HG03457 (cell line): ENCODE measurements at regions not wholly inside any gene's neighbourhood (a gene's known extent, or its start where the extent isn't known, plus 50 kb on each side); places are given as distances from the start of the nearest gene placed in this dataset.

Experiments
- ATAC-seq: cut with Tn5 transposase; IDR thresholded peaks from one replicate; pipeline ENCODE4 v1.9.1; 2021; ENCODE audit warnings: moderate number of reproducible peaks; ENCODE audit not compliant: unreplicated experiment

GRCh38 chr5:119991625-119992024 lies 362.3 kb downstream of the FAM170A start:
- no peak for ATAC-seq

- ATAC-seq = no peak
These were observed 366.8 kb downstream of the FAM170A start for GRCh38 chr5:119996128-119996527.

DNA sequence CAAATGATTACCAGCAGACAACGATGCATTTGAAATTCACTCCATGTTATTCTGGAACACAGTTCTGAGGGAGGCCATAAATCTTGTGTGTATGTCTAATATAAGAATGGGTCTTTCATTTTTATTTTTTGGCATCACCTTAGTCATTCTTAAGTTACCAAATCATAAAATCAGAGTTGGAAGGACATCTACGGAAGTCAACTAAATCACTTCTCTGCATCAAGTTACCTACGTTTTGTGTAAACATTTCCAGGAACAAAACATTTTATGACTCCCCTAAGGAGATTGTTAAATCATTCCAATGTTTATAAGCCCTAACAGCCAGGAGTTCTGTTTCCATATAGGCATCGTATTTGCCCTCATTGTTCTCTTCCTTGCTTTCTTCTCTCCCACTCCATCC lies 378.2 kb downstream of the FAM170A start:
- ATAC-seq = no peak

DNA sequence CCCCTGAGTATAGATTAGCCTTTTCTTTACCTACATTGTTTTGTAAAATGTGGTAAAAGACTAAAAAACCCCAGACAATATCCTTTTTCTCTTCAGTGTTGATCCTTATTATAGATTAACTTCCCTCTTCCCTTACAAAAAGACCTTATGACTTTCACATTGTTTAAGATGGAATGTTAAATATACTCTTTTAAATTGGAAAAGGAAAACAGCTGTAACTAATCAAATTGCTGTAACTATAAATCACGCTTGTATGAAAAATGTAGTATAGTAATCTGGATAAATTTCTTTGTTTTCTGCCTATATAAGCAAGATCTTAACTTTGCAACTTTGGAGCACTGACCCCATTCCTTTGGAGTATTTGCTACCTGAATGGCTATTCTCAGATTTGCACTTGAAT lies 383.1 kb downstream of the FAM170A start:
- ATAC-seq = no peak

- no peak for ATAC-seq
These were observed 385.2 kb downstream of the FAM170A start for GRCh38 chr5:120014535-120014934.

- no peak for ATAC-seq
These were observed 387.5 kb downstream of the FAM170A start for GRCh38 chr5:120016717-120017382.

- ATAC-seq = no peak
These were observed 388.2 kb downstream of the FAM170A start for GRCh38 chr5:120017513-120017912.

DNA sequence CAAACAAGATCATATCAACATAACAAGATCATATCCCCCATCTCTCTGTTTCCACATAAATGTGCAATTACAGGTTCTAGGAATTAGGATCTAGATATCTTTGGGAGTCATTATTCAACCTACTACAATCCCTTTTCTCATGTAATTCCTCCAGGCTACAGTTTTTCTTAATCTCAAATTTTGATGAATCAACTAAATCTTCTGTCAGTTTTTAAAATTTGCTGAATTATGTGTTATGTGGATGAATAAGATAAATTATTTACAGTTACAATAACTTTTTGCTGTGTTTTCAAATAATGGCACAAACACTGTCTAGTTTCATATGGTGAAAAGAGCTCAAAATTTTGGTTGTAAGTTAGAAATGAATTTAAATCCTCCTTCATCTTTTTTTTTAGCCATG lies 405.8 kb downstream of the FAM170A start:
- ATAC-seq = no peak

DNA sequence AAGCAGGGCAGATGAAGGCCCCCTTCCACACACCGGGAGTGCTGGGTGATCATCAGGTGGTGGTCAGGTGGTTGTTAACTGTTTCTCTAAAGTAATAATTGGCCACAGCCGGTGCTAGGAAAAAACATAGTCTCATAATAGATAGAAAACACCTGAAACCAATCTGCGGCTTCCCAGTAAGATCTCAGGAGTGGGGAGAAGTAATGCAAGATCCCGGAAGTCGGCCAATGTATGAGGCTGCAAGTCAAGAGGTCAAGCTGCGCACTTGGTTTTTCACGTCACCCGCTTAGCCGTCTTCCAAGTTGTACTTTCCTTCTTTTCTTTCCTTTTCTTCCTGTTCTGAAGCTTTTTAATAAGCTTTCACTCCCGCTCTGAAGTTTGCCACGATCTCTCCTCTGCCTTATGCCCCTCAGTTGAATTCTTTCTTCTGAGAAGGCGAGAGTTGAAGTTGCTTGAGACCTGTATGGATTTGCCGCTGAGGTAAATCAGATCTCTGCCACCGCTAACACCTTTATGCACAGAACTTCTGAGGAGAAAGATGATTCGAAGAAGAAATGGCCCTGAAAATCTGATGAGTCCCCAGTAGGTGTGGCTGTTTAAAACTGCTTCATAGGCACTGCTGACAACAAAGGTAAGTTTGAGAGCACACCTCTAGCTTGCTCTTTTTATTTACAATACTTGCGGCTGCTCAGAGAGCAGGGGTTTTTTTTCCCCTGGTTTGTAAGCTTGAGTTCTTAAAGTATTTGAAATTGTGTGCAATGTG lies 406.6 kb downstream of the FAM170A start:
- no peak for ATAC-seq

DNA sequence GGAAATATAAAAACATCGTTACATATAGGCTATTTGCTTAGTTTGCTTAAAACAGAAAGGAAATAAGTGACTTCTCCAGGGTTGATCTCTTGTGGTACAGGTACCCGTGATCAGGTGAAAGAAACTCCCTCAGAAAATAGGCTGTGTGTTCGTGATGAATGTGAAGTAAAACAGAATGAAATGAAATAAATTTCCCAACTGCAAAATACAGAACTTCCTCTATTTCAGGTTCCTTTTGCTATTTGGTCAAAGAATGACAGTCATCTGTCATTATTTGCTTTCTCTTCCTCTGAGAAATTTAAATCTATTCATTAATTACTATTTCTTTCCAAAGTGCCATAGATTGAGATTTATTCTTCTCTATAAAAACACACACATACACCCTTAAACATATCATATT lies 408.1 kb downstream of the FAM170A start:
- no peak for ATAC-seq

GRCh38 chr5:120039111-120039510 lies 409.8 kb downstream of the FAM170A start:
- no peak for ATAC-seq

DNA sequence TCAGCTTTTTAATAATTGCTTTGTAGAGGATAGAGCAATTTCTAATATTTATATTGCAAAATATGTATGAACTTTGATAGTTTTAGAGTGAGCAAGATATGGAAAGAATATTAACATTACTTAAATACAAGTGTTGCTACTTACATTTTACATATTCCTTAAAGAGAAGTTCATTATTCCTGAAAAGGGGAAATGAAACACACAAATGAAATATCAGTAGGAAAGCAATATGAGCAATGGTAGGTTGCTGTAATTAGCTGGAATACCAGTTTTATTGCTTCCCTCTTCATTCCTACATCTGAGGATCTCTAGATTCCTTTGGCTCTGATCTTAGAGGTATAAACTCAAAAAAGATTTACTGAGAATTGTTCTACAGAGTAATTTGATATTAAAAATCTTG lies 414.1 kb downstream of the FAM170A start:
- no peak for ATAC-seq

- ATAC-seq = no peak
These were observed 410.9 kb upstream of the PRR16 start for GRCh38 chr5:120052916-120053828.

GRCh38 chr5:120053841-120054240 lies 410.3 kb upstream of the PRR16 start:
- ATAC-seq = no peak

DNA sequence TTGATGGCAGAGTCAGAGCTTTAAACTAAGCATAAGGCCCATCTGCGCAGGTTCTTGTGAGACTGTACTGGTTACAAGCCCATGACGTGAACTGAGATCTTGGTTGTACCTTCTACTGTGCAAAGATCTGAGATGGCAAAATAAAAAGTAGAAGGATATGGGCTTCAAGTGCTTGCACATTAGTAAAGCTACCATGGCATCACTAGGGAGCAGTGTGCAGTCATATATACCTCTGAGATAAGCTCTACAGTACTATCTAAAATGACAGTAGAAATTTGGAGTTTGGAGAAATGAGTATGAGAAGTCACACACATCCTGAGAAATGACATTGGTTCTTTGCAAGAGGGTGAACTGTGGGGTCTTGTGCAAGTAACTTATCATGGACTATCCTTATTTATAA lies 408.2 kb upstream of the PRR16 start:
- no peak for ATAC-seq

DNA sequence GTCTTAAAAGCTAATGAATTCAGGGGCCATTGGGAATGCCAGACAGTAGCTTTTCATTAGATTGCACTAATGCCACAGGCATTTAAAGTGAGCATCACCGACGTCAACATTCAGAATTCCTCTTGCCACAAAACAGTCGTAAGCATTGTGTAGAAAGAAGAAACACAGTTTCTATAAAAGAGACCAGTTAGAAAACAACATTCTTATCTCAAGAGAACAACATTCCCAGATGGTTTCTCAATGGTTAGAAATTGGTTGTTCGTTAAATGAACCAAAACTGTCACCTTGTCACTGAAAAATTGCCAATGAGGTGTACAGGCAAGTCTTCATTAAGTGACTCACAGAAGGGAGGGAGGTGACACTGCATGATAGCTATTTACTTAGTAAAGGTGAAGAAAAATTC lies 401.6 kb upstream of the PRR16 start:
- no peak for ATAC-seq

- ATAC-seq = no peak
These were observed 391.9 kb upstream of the PRR16 start for GRCh38 chr5:120072068-120072761.

DNA sequence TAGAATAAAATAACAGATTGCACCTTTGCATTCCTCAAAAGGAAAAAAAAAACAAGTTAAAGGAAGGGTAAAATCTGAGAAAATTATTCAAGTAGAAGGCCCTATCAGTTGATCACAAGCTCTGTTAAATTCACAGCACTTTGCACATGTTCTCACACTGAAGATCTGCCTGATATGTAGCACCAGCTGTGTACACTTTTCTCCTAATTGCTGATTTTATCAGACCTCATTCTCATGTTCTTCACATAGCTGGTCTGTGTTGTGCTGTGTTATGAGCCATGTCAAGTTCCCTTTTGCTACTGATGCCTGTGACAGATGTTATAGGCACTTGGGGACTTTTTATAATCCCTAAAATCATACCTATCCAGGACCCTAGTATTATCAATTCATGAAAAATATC lies 390.4 kb upstream of the PRR16 start:
- no peak for ATAC-seq

DNA sequence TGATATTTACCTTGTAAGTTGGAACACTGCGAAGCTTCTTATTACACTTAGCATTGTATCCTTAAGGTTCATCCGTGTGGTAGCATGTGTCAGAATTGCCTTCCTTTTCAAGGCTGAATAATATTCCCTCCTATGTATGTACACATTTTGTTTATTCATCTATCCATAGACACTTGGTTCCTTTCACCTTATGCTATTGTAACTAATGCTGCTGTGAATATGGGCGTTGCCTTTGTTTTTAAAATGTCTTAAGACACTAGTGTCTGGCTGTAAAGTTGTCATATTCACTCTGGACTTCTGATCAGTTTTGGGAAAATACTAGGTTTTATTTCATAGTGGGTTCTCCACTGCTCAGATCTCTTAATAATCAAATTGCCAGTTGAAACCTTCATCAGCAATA lies 383.3 kb upstream of the PRR16 start:
- ATAC-seq = no peak

- ATAC-seq = no peak
These were observed 381.6 kb upstream of the PRR16 start for GRCh38 chr5:120082316-120083068.
